ENCODE measurements at regions not wholly inside any gene's neighbourhood (a gene's known extent, or its start where the extent isn't known, plus 50 kb on each side); places are given as distances from the start of the nearest gene placed in this dataset.

DNA sequence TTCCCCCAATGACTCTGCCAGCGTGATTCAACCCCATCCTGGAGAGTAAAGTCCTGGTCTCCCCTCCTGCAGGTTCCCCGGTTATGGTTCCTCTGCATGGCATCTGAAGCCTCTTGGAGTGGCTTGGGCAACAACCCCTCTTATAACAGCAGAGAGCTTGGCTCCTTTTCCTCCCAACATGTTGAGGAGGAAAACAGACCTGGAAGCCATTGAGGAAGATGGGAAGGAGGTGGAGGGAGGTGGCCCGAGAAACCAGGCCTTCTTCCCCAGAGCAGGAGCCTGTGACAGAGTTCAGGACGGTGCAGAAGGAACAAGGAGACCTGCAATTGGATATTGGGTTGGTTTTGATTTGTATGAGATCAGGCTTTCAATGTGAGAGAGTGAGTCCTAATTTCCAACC lies 184.0 kb upstream of the ADCY1 start:
- no peak for TF ChIP-seq TCF7L2 (IDR thresholded peaks at IDR 0.05; ENCODE audit: low read depth, low read length)
- no peak for TF ChIP-seq REST (IDR thresholded peaks at IDR 0.05; ENCODE audit: insufficient read depth in 1 of 2, low read depth in 2 of 2, low read length in 1 of 2)
- TF ChIP-seq POLR2AphosphoS5 (IDR thresholded peaks at IDR 0.05; ENCODE audit: low read depth, low read length): no peak
- TF ChIP-seq, protein P1, sequence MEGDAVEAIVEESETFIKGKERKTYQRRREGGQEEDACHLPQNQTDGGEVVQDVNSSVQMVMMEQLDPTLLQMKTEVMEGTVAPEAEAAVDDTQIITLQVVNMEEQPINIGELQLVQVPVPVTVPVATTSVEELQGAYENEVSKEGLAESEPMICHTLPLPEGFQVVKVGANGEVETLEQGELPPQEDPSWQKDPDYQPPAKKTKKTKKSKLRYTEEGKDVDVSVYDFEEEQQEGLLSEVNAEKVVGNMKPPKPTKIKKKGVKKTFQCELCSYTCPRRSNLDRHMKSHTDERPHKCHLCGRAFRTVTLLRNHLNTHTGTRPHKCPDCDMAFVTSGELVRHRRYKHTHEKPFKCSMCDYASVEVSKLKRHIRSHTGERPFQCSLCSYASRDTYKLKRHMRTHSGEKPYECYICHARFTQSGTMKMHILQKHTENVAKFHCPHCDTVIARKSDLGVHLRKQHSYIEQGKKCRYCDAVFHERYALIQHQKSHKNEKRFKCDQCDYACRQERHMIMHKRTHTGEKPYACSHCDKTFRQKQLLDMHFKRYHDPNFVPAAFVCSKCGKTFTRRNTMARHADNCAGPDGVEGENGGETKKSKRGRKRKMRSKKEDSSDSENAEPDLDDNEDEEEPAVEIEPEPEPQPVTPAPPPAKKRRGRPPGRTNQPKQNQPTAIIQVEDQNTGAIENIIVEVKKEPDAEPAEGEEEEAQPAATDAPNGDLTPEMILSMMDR (IDR thresholded peaks at IDR 0.05): no peak
- ATAC-seq (no peak), DNase-seq (ENCODE audit: low read depth, low spot score) (no peak)
- ChIA-PET CTCF (no interaction called here), POLR2A (no interaction called here)
- in situ Hi-C loops (cut with HindIII; ENCODE audit: low pct_unique_long_range_greater_than_20kb, low sequenced_read_pairs): no loop called here
- no TSS peak for BruUV-seq (replicated peaks)
- H3K4me1 ChIP-seq (ENCODE audit: control insufficient read depth, insufficient read depth, low read length): no peaks in the 10 kb centered on the region
- H3K27ac ChIP-seq (ENCODE audit: low read length): no peak overlapping the region
- H3K27me3 ChIP-seq (ENCODE audit: control insufficient read depth, insufficient read depth, low read length): peaks cover 7% of the 10 kb centered on the region
- no peaks in the 10 kb centered on the region for H3K9me3 ChIP-seq (ENCODE audit: control insufficient read depth, insufficient read depth, low read depth, low read length)
- intact Hi-C loops (cut with micrococcal nuclease; ENCODE audit: unreplicated experiment): no loop called here
- no peaks in the 10 kb centered on the region for H3K36me3 ChIP-seq (ENCODE audit: control insufficient read depth, insufficient read depth, low read length)
- no peak overlapping the region for H3K4me3 ChIP-seq (ENCODE audit: low read depth in 2 of 2, low read length in 2 of 2)

DNA sequence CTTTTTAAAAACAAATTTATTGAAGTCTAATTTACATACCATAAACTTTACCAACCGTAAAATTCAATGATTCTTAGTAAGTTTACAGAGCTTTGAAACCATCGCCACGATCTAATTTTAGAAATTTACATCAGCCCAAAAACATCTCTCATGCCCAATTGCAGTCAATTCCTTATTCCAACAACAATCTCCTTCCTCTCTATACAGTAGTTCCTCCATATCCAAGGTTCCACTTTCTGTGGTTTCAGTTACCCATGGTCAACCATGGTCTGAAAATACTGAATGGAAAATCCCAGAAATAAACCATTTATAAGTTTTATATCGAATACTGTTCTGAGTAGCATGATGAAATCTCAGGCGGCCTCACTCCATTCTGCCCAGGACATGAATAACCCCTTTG lies 183.4 kb upstream of the ADCY1 start:
- CTCF ChIA-PET: no interaction called here
- H3K27ac ChIP-seq (ENCODE audit: low read length): no peak overlapping the region
- BruUV-seq (replicated peaks): no TSS peak
- H3K36me3 ChIP-seq (ENCODE audit: control insufficient read depth, insufficient read depth, low read length): no peaks in the 10 kb centered on the region
- no peaks in the 10 kb centered on the region for H3K9me3 ChIP-seq (ENCODE audit: control insufficient read depth, insufficient read depth, low read depth, low read length)
- POLR2A ChIA-PET: no interaction called here
- TF ChIP-seq SIN3A (IDR thresholded peaks at IDR 0.05; ENCODE audit: borderline replicate concordance, insufficient read depth, low read depth, low read length) (no peak), POLR2AphosphoS5 (IDR thresholded peaks at IDR 0.05; ENCODE audit: low read depth, low read length) (no peak), TCF7L2 (IDR thresholded peaks at IDR 0.05; ENCODE audit: low read depth, low read length) (no peak), REST (IDR thresholded peaks at IDR 0.05; ENCODE audit: insufficient read depth in 1 of 2, low read depth in 2 of 2, low read length in 1 of 2) (no peak)
- TF ChIP-seq, protein P1 (IDR thresholded peaks at IDR 0.05): no peak
- in situ Hi-C loops (cut with HindIII; ENCODE audit: low pct_unique_long_range_greater_than_20kb, low sequenced_read_pairs) (no loop called here), intact Hi-C loops (cut with micrococcal nuclease; ENCODE audit: unreplicated experiment) (no loop called here)
- DNase-seq (ENCODE audit: low read depth, low spot score) (no peak), ATAC-seq (no peak)
- peaks cover 7% of the 10 kb centered on the region for H3K27me3 ChIP-seq (ENCODE audit: control insufficient read depth, insufficient read depth, low read length)
- H3K4me3 ChIP-seq (ENCODE audit: low read depth in 2 of 2, low read length in 2 of 2): no peak overlapping the region
- H3K4me1 ChIP-seq (ENCODE audit: control insufficient read depth, insufficient read depth, low read length): no peaks in the 10 kb centered on the region
